ENCODE measurements at regions not wholly inside any gene's neighbourhood (a gene's known extent, or its start where the extent isn't known, plus 50 kb on each side); places are given as distances from the start of the nearest gene placed in this dataset.
"Not testable (repeated sequence)": the region's sequence is repeated elsewhere in the genome, so short reads cannot be mapped to it uniquely, and the experiment has no call there.

DNA sequence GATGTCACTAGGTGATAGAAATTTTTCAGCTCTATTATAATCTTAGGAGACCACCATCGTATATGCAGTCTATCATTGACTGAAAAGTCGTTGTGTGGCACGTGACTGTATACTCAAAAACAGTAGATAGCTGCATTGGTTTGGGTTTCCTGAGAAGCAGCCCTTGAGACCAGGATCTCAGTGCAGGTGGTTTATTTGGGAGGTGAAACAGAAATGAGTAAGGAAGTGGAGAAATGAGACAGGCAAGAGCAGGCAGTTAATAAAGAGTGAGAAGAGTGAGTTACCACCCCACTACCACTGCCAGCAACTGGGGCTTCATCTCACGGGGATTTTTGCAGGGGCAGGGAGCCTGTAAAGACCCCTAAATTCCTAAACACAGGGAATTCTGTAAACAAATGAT, 221.0 kb downstream of the SHQ1 start:
- no peak for DNase-seq

DNA sequence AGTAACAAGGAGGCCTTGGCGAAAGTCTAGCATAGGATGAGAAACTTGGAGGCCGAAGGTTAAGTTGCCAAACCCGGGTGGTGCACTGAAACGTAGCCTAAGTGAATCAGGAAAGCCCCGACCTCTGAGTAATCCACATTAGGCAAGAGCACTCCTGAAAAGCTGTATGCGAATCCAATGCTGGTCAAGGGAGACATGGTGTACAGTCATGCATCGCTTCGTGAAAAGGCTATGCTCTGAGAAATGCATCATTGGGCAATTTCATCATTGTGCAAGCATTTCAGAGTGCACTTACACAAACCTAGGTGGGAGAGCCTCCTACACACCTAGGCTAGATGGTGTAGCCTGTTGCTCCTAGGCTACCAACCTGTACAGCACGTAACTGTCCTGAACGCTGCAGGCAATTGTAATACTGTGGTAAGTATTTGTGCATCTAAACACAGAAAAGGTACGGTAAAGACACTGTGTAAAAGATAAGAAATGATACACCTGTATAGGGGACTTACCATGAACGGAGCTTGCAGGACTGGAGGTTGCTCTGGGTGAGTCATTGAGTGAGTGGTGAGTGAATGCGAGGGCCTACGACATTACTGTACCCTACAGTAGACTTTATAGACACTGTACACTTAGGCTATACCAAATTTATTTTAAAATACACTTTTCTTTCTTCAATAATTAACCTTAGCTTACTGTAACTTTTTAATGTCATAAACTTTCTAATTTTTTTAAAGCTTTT, 222.5 kb downstream of the SHQ1 start:
- no peak for DNase-seq

DNA sequence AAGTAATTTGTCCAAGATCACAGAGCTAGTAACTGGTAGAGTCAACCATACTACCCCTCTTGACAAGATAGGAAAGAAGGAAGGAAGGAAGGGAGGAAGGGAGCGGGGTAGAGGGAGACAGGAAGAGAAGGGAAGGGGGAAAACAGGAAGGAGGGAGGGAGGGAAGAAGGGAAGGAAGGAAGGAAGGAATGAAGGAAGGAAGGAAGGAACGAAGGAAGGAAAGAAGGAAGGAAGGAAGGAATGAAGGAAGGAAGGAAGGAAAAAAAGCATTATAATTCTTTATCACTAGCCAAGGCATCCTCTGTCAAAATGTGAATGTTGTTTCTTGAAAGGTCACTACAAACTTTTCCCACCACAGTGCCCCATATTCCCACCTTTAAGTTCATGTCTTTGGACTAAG, 223.6 kb downstream of the SHQ1 start:
- no peak for DNase-seq

DNA sequence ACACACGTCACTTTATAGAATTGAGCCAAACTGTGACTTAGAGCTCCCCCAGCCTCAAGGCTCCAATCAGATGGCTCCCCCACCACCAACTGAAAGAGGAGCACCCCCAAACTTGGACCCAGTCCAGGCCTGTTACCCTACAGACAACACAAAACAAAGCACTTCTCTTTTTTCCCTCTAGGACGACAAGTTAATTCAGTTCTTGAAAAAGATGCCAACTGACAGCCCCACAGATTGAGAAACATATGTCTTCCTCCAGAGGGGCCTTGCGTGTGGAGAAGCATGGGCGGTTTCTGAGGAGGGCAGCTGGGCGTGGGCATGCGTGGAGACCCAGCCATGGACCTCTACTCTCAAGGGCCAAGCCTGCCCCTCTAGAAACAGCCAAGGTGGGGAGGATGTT, 229.5 kb downstream of the SHQ1 start:
- DNase-seq, result no peak

DNA sequence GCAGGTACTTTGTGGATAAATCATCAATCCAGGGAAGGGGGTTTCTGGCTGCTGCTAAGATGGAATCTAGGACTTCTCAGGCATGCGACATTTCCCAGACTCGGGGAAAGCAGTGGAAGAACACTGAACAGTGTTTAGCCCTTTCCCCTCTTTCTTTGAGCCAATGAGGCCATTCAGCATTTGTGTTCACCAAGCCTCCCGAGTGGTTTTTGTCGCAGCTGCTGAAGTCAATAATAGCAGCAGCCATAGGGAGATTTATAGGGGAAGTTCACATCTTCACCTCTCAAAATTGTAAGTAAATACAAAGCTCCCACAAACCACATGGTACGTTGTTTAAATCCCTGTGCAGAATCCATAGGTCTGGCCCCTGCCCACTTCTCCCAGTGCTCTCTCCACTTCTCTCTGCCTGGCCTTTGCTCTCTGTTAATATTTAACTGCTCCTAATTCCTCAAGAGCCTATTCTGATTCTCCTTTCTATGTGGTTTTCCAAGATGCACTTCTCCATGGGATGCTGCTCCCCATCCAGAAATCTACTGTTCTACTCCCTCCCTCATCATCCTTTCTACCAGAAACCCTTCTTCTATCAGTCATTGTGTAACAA, 230.7 kb downstream of the SHQ1 start:
- no peak for DNase-seq

DNA sequence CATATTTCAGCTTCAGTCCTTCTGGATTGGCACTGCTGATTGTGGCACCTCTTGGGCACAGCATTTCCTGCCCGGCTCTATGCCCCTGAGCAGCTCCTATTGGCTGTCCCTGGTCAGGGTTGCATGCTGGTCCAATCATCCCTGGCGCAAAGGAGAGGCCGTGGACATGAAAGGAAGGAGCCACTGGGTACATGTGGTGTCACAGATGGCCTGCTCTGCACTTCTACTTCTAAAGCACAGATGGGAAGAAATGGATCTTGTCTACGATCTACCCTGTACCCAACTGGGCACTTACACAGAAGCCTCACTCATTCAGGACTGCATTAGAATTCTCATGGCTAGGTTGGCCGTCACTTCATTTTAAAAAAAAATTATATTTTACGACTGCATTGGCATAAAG, 232.5 kb downstream of the SHQ1 start:
- no peak for DNase-seq

DNA sequence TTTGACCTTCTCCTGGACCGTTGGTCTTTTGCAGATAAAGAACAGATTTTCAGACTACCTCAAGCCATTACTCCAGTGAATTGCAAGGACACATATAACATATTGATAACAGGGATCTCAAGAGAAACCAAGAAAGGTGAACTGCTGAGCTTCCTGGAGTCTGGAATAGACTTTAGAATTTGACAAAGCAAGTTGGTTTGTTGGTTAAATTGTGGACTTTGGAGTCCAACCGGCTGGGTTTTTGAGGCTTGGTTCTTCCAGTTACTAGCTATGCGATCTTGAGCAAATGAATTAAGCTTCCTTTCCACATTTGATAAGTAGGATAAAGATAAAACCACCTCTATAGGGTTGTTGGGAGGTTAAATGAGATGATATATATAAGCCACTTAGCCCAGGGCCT, 233.1 kb downstream of the SHQ1 start:
- DNase-seq, result no peak

DNA sequence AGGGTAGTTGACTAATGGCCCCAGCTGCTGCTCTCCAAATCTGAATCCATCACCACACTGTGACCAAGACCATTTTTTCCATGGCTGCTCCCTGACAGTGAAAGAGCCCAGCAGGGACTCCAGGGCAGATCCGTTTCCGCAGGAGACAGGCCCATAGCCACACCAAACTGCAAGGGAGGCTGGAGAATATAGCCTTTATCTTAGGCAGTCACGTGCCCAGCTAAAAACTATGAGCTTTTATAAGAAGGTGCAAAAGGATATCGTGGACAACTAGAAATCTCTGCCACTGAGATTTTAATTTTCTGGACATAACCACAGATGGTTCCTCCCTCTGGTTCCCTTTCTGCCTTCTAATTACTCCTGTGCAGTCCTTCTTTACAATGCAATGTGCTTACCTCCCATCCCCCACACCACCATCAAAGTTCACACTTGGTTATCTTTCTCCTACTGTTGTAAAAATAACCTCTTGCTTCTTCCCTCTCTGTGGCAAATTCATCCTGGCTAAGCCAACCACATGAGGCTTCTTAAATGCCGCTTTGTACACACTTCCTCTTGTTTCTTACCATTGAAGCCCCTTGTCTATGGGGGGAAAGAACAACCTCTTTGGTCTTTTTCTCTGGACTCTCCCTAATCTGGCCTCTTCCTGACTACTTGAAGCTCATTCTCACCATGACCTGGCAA, 233.7 kb downstream of the SHQ1 start:
- DNase-seq, result no peak

DNA sequence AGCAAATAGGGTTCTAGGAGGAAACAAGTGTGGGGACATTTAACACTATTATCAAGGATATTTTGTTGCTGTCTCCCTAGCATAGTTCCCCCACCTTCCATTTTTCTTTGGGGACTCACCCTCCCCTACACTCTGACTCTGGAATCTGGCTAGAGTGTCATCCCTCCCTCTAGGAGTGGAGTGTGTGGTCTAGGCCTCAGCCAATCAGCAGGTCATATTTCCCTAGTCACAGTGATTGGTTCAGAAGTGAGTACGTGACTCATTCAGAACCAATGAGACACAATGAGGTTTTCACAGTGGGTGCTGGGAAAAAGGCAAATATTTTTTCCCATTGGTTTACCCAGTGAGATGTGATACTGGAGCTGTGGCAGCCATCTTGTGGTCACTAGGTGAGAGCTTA, 234.4 kb downstream of the SHQ1 start:
- DNase-seq, result no peak

DNA sequence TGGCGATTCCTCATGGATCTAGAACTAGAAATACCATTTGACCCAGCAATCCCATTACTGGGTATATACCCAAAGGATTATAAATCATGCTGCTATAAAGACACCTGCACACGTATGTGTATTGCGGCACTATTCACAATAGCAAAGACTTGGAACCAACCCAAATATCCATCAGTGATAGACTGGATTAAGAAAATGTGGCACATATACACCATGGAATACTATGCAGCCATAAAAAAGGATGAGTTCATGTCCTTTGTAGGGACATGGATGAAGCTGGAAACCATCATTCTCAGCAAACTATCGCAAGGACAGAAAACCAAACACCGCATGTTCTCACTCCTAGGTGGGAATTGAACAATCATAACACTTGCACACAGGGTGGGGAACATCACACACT, 239.1 kb downstream of the SHQ1 start:
- DNase-seq, result not testable (repeated sequence)

DNA sequence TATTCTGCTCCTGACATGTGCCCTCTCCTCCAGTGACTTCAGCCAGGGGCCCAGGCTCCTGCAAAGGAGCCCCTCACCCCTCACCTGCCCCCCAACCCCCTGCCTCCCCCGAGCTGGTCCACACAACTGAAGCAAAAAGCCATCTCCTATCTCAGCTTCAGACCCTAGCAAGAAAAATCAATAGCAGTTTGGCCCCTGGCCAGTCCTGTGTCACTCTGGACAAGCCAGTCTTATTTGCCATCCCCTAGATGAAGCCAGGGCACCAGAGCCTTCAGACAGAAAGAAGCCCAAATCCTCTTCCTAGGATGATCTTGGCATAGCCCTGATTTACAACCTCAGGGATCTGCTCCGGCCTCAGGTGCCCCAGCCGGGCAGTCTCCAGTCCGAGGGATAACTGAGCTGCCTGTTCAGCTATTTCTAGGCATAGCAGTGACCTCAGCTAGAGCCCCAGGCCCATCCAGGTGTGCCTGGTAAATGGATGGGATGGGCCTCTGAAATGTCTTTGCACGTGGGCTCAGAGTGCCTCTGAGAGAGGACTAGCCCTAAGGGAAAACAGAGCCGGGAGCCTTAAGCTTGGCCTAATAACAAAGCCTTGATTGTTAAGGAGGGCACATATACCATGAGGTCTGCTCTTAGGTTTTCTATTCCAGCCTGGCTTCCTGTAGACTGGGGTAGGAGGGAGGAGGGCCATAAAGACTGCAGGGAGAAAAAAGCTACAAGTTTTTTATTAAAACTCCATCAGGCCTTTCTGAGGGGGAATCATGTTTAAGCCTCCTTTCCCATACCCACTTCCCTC, 242.0 kb downstream of the SHQ1 start:
- DNase-seq, result no peak

DNA sequence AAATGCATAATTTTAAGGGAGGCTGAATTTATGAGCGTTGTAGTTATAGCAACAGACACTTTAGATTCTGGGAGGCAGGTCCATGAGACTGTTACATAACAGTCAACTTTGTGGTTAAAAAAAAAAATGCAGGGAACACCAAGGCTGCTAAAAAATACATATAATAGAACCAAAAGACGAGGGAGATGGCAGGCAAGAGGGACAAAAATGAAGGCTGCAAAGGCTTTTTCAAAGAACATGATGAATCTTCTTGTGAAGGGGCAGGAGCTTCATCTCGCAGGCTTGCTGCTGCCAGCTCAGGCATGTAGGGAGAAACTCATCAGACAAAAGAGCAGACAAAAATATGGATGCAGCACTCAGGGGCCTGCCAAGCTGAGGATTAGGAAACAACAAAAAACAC, 243.9 kb downstream of the SHQ1 start:
- DNase-seq, result no peak

DNA sequence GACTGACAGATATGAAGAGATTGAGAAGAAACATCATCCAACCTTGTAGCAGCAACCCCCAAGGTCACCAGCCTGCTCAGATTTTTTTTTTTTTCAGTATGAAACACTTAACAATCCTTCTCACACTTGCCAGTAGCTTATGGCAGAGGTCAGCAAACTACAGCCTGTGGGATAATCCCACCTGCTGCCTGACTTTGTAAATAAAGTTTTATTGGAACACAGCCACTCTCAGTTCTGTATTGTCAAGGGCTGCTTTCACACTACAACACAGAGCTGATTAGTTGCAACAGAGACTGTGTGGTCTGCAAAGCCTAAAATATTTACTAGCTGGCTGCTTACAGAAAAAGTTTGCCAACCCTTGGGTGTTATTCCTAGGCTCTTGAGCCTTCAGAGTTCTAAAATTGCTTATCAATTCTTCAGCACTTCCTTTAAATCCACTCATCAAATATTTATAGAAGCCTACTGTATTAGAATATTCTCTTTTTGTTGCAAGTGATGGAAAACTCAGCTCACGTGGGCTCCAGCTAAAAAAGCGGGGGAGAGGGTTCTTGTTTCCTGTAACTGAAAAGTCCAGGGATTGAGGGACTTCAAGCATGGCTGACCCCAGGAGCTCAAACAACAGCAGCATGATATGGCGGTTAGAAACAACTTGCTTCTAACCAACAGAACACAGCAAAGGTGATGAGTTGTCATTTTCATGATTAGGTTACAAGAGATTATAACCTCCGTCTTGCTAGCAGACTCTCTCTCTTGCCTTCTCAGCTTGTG, 246.1 kb downstream of the SHQ1 start:
- DNase-seq, result no peak

DNA sequence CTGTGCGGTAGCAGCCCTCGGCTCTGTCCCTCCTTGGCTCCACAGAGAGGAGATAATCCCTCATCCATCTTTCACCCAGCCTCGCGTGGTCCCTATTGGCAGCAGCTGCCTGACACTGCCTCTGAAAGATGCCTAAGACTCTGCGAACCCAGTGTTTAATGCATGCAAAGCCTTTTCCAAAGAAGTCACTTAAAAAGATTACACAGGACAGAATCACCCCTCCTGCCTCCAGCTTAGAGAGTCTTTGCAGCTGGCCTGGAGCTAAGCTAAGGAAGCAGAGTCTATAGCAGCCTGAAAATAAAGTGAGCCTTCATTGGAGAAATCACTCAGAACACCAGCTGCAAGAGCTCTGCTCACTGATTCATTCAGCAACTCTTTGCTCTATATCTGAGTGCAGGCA, 247.2 kb downstream of the SHQ1 start:
- no peak for DNase-seq

DNA sequence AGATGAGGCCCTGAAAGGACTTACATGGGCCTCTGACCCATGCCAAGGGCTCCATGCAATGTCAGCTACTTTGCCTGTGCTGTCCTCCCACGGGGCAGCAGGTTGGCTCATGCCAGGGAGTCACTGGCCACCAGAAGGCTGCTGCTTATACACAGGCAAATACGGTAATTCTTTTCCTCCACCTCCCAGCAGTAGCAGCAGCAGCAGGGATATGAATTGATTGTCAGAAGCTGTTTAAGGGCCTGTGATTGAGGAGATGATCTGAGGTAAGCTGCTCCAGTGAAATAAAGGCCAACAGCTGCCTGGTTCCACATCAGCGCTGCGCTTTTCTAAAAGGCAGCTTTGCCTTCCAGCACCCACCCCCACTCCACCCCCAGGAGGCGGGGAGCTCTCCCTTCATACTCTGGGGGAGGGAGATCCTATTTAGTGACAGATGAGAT, 250.5 kb downstream of the SHQ1 start:
- no peak for DNase-seq

DNA sequence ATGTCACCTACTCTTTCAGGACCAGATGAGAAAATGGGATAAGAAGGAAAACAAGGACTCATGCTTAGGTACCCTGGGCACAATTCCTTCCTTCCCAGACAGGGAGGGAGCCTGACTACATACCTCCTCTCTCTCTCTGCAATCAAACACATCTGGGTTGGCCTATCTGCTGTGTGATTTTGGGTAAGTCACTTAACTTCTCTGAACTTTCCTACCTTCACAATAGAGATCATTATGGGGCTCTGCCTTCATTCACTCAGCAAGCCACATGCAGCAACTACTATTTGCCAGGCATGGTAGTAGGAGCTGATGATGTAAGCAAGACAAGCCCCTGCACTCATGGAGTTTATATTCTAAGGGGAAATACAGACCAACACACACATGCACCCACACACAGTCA, 251.2 kb downstream of the SHQ1 start:
- DNase-seq, result no peak

DNA sequence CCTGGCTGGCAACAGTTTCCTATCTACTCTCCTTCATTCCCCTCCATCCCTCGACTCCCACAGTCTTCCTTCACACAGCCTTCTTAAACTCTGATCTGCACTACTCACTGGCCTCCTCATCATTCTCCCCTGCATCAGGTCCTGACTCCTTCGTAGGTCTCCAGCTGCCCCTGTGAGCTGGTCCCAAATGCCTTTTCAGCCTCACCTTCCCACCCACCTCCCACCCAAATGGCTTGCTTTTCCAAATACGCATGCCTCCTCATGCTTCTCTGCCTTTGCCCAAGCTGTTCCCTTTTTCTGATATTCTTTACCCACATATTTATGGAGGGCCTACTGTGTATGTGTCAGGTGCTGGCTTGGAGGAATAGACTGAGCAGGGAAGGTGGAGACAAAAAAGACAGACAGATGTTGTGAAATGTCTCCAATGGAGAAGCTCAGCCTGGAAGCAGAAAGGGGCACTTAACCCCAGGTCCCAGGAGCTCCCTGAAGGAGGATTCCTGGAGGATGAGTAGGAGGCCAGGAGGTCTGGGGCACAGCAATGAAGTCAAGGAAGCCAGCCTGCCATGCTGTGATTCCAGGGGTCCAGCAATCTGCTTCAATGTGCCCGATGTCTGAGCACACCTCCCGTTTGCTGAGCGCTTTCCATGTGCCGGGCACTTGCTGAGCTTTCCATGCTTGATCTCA, 252.2 kb downstream of the SHQ1 start:
- DNase-seq, result no peak

DNA sequence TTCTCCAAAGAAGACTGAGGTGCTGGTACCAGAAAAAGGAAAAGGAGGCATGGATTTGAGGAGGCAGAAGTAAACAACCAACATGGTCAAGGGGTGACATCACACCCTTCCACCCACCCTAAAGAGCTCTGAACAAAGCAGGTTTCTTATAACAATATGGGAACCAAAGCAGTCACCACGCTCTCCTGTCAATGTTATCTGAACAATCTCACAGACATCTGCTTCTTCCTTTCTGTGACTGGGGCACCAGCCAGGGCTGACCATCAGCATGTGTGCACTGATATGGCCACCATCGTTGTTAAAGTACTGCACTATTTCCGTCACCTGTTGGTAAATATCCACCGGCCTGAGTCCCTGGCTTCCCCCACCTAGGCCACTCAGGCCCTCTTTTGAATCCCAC, 252.9 kb downstream of the SHQ1 start:
- no peak for DNase-seq

DNA sequence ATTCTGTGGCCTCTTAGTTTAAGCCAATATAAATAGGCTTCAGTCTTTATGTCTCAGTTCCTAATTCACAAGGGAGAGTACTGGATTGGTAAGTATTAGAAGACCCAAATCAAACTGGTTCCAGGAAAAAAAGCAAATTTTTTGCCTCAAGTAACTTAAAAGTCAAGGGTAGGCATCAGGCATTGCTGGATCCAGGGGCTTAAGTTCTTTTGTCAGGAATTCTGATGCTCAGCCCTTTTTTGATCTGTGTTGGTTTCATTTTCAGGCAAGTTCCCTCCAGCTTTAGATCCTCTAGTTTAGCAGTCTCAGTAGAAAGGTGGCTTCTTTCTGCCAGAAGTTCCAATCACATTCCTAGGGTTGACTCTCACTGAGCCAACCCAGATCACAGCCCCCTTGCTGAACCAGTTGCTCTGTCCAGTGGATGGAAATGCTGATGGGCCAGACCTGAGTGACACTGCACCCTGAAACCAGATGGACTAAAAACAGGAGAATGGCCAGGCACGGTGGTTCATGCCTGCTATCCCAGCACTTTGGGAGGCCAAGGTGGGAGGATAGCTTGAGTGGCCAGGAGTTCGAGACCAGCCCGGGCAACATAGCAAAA, 253.5 kb downstream of the SHQ1 start:
- no peak for DNase-seq

DNA sequence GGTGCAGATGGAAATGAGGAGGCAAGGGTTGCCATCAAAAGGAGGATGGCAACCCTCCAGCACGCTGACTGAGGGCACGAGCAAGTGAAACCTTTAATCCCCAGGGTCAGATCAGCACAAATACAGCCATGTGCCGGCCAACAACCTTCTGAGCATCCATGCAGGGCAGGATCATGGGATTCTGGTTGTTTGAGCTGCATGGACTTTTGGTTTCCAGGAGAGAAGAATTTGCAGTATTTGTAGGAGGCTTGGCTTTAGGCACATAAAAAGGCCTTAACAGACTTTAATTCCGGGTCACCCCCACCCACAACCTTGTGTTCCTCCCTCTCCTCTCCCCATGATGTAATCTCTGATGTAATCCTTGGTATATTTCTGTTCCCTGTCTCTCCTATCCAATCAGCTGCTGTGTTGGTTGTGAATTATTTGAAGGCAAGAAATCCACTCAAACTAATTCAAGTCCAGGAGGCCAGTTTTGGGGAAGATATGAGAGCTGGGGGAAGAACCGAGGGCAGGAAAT, 254.3 kb downstream of the SHQ1 start:
- no peak for DNase-seq
